ENCODE measurements at regions not wholly inside any gene's neighbourhood (a gene's known extent, or its start where the extent isn't known, plus 50 kb on each side); places are given as distances from the start of the nearest gene placed in this dataset.

DNA sequence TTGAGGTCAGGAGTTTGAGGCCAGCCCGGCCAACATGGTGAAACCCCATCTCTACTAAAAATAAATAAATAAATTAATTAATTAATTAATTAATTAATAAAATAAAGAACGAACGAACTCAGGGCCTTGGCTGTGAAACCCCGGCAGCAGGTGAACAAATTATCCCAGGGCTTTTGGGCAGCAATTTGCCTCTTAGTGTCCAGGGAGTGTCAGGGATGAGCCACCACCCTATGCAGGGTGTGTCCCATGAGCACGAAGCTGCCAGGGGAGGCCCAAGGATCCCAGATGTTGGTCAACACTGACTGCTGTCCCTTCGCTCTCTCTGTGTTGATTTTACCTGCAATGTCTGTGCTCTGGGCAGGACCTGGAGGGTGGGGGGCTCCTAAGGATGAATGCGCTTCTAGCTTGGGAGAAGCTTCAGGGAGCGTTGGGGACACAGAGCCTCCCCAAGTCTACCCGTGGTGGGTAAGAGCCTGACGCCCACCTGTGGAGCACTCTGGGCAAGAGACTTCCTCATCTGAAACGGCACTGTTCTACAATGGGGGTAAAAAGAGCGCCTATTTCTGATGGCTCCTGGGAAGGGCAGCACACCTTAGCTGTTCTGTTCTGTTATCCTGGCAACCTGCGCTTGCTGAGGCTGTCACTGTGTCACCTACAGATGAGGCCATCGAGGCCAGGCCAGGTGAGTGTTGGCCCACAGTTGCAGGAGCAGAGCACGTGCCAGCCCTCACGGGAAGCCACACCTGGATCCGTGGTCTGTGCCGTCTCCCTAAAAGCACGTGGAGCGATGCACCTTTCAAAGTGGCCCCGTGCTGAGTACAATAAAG lies 125.5 kb upstream of the CDH4 start:
- DNase-seq (ENCODE audit: insufficient read length, low spot score) (no peak), FAIRE-seq (no peak)
- no peak for TF ChIP-seq POLR2AphosphoS5 (IDR thresholded peaks at IDR 0.05; ENCODE audit: low read depth, low read length)
- TF ChIP-seq SPI1 (IDR thresholded peaks at IDR 0.05; ENCODE audit: low read depth, low read length): no peak
- TF ChIP-seq PAX5 (IDR thresholded peaks at IDR 0.05; ENCODE audit: insufficient read depth, low read length, severe bottlenecking): no peak
- TF ChIP-seq TAF1 (IDR thresholded peaks at IDR 0.05; ENCODE audit: low read depth, low read length): no peak
- TF ChIP-seq POLR2A (IDR thresholded peaks at IDR 0.05; ENCODE audit: low read depth, low read length): no peak
- TF ChIP-seq POU2F2 (IDR thresholded peaks at IDR 0.05; ENCODE audit: low read depth, low read length): no peak

DNA sequence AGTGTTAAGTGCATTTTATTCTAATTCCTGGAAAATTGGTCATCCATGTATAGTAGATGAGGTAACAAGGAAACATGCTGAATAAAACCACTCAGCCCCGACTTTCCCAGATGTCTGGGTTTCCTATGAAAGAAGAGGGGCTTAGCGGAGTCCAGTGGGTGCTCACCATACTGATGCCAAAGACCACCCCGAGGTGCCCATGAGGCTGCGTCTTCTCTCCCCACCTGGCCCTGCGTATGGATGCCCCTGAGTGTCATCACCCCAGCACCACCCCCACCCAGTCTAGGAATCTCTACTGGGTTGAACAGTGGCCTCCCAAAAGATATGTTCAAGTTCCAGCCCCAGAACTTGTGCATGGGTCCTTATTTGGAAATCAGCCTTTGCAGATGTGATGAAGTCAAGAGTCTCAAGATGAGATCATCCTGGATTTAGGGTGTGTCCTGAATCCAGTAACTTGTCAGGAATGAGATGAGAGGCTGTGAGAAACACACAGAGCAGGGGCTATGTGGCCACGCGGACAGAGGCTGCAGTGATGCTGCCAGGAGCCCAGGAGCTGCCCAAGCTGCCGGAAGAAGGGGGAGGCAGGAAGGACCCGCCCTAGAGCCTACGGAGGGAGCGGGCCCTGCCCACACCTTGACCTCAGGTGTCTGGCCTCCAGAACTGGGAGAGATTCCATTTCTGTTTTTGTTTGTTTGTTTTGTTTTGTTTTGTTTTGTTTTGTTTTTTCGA lies 124.6 kb upstream of the CDH4 start:
- FAIRE-seq: no peak
- DNase-seq (ENCODE audit: insufficient read length, low spot score): no peak
- TF ChIP-seq SPI1 (IDR thresholded peaks at IDR 0.05; ENCODE audit: low read depth, low read length) (no peak), POLR2A (IDR thresholded peaks at IDR 0.05; ENCODE audit: low read depth, low read length) (no peak), PAX5 (IDR thresholded peaks at IDR 0.05; ENCODE audit: insufficient read depth, low read length, severe bottlenecking) (no peak)

- TF ChIP-seq POLR2A (IDR thresholded peaks at IDR 0.05; ENCODE audit: low read depth, low read length) (no peak), POLR2AphosphoS5 (IDR thresholded peaks at IDR 0.05; ENCODE audit: low read depth, low read length) (no peak)
- DNase-seq (ENCODE audit: insufficient read length, low spot score) (no peak), FAIRE-seq (no peak)
Measured at GRCh38 chr20:61128701-61129269, 123.3 kb upstream of the CDH4 start.

- DNase-seq (ENCODE audit: insufficient read length, low spot score) (no peak), FAIRE-seq (no peak)
- no peak for TF ChIP-seq POU2F2 (IDR thresholded peaks at IDR 0.05; ENCODE audit: low read depth, low read length)
- no peak for TF ChIP-seq SPI1 (IDR thresholded peaks at IDR 0.05; ENCODE audit: low read depth, low read length)
- no peak for TF ChIP-seq POLR2A (IDR thresholded peaks at IDR 0.05; ENCODE audit: low read depth, low read length)
- no peak for TF ChIP-seq POLR2AphosphoS5 (IDR thresholded peaks at IDR 0.05; ENCODE audit: low read depth, low read length)
- no peak for TF ChIP-seq TAF1 (IDR thresholded peaks at IDR 0.05; ENCODE audit: low read depth, low read length)
- no peak for TF ChIP-seq PAX5 (IDR thresholded peaks at IDR 0.05; ENCODE audit: insufficient read depth, low read length, severe bottlenecking)
Measured at GRCh38 chr20:61129311-61129710, 122.8 kb upstream of the CDH4 start.

DNA sequence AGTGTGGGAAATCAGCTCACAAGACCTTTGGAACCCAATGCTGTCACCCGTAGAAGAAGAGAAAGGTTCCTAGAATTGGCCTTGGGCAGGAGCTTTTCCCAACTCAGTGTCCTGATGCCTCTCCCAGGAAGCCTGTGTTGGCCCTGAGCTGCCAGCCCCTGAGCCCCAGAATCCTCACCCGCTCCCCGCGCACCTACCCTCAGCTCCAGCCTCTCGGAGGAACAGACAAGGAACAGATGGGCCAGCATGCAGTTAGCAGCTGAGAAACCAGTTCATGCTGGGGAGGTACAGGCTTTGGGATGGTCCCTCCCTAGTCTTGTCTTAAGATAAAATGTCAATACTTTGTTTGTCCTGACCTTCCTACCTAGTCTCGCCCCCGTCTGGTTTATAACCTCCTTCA lies 121.9 kb upstream of the CDH4 start:
- DNase-seq (ENCODE audit: insufficient read length, low spot score): no peak
- FAIRE-seq: no peak
- no peak for TF ChIP-seq TAF1 (IDR thresholded peaks at IDR 0.05; ENCODE audit: low read depth, low read length)
- no peak for TF ChIP-seq POLR2A (IDR thresholded peaks at IDR 0.05; ENCODE audit: low read depth, low read length)
- no peak for TF ChIP-seq PAX5 (IDR thresholded peaks at IDR 0.05; ENCODE audit: insufficient read depth, low read length, severe bottlenecking)
- no peak for TF ChIP-seq POLR2AphosphoS5 (IDR thresholded peaks at IDR 0.05; ENCODE audit: low read depth, low read length)
- no peak for TF ChIP-seq SPI1 (IDR thresholded peaks at IDR 0.05; ENCODE audit: low read depth, low read length)
- TF ChIP-seq POU2F2 (IDR thresholded peaks at IDR 0.05; ENCODE audit: low read depth, low read length): no peak

DNA sequence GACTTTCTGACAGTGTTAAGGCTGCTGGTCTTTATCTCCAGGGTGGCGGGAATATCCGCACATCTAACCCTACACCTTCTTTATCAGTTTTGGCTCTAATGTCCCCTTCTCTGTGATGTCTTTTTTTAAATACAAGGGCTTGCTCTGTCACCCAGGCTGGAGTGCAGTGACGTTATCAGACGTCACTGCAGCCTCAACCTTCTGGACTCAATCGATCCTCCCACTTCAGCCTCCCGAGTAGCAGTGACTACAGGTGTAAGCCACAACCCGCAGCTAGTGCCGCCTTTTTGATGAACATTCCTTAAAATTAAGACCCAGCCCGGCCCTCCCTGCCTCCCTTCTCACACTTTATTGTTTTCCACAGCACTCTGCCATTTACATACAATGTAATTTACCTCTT lies 120.1 kb upstream of the CDH4 start:
- no peak for FAIRE-seq
- DNase-seq (ENCODE audit: insufficient read length, low spot score): no peak
- TF ChIP-seq TAF1 (IDR thresholded peaks at IDR 0.05; ENCODE audit: low read depth, low read length): no peak
- no peak for TF ChIP-seq POLR2AphosphoS5 (IDR thresholded peaks at IDR 0.05; ENCODE audit: low read depth, low read length)
- TF ChIP-seq POU2F2 (IDR thresholded peaks at IDR 0.05; ENCODE audit: low read depth, low read length): no peak
- TF ChIP-seq POLR2A (IDR thresholded peaks at IDR 0.05; ENCODE audit: low read depth, low read length): no peak
- no peak for TF ChIP-seq PAX5 (IDR thresholded peaks at IDR 0.05; ENCODE audit: insufficient read depth, low read length, severe bottlenecking)
- TF ChIP-seq SPI1 (IDR thresholded peaks at IDR 0.05; ENCODE audit: low read depth, low read length): no peak

DNA sequence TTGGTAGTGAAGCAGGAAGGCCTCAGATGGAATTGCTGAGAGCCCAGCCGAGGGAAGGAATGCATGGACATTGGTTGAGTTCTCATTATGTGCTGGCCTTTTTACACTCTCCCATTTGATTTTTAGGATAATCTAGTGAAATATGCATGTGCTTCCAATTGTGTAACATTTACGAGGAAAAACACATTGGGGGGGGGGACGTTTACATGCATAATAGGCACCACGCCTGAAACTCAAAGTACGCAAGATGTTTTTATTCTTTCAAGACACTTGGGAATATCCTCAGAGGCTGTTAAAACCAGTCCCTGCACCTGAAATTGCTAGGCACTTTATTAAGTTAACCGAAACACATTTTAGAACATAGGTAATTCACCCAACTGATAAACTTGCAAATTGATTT lies 118.5 kb upstream of the CDH4 start:
- no peak for TF ChIP-seq POU2F2 (IDR thresholded peaks at IDR 0.05; ENCODE audit: low read depth, low read length)
- TF ChIP-seq PAX5 (IDR thresholded peaks at IDR 0.05; ENCODE audit: insufficient read depth, low read length, severe bottlenecking): no peak
- no peak for TF ChIP-seq SPI1 (IDR thresholded peaks at IDR 0.05; ENCODE audit: low read depth, low read length)
- no peak for TF ChIP-seq TAF1 (IDR thresholded peaks at IDR 0.05; ENCODE audit: low read depth, low read length)
- TF ChIP-seq POLR2AphosphoS5 (IDR thresholded peaks at IDR 0.05; ENCODE audit: low read depth, low read length): no peak
- TF ChIP-seq POLR2A (IDR thresholded peaks at IDR 0.05; ENCODE audit: low read depth, low read length): no peak
- DNase-seq (ENCODE audit: insufficient read length, low spot score) (no peak), FAIRE-seq (no peak)

DNA sequence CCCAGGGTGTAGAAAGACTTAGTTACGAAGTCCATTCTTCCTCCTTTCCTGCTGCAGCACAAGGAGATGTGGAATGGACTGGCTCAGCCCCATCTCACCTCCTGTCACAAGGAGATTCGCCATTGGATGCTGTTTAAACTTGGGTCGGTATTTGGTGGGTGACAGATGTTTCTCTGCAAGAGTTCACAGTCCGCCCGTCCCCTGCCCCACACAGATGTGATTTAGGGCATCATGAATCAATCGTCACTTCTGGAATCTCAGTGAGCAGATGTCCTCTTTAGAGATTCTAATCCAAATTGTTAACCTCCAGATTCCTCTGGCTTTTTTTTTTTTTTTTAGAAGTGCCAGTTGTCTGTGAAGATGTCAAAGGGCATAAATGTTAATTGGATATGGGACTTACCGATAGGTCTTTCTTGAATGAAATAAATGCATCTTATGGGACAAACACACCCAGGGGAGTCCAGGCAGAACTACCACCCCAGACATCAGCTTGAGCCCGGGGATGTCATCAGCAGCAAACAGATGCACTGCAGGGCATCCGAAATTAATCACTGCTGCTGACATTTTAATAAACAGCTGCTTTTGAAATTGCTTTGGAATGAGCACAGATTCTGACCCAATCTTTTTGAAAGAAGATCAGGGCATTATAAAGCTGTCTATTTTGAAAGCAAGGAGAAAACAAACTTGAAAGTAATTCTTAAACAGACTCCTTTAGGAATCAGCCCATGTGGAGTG lies 117.6 kb upstream of the CDH4 start:
- no peak for DNase-seq (ENCODE audit: insufficient read length, low spot score)
- TF ChIP-seq TAF1 (IDR thresholded peaks at IDR 0.05; ENCODE audit: low read depth, low read length) (no peak), POLR2A (IDR thresholded peaks at IDR 0.05; ENCODE audit: low read depth, low read length) (no peak), POU2F2 (IDR thresholded peaks at IDR 0.05; ENCODE audit: low read depth, low read length) (no peak), PAX5 (IDR thresholded peaks at IDR 0.05; ENCODE audit: insufficient read depth, low read length, severe bottlenecking) (no peak)

GRCh38 chr20:61135266-61135665 lies 116.8 kb upstream of the CDH4 start:
- FAIRE-seq (no peak), DNase-seq (ENCODE audit: insufficient read length, low spot score) (no peak)
- no peak for TF ChIP-seq POLR2A (IDR thresholded peaks at IDR 0.05; ENCODE audit: low read depth, low read length)
- no peak for TF ChIP-seq PAX5 (IDR thresholded peaks at IDR 0.05; ENCODE audit: insufficient read depth, low read length, severe bottlenecking)
- TF ChIP-seq POLR2AphosphoS5 (IDR thresholded peaks at IDR 0.05; ENCODE audit: low read depth, low read length): no peak
- no peak for TF ChIP-seq SPI1 (IDR thresholded peaks at IDR 0.05; ENCODE audit: low read depth, low read length)
- no peak for TF ChIP-seq POU2F2 (IDR thresholded peaks at IDR 0.05; ENCODE audit: low read depth, low read length)
- TF ChIP-seq TAF1 (IDR thresholded peaks at IDR 0.05; ENCODE audit: low read depth, low read length): no peak

More for the DNA sequence above, 117.6 kb upstream of the CDH4 start:
- no peak for FAIRE-seq

Measured in GM12891 (cell line).